AG04450 (cell line): ENCODE measurements at regions not wholly inside any gene's neighbourhood (a gene's known extent, or its start where the extent isn't known, plus 50 kb on each side); places are given as distances from the start of the nearest gene placed in this dataset.

Experiments used
- CTCF ChIA-PET: fragments of 300-600, 350-600 bp; formaldehyde crosslinking; extraction: SDS; loops from one replicate; lab custom pipeline; 2022; ENCODE audit warnings: antibody characterized with exemption, inconsistent platforms; lab: Charles Lee
- POLR2A ChIA-PET: fragments of 350-600 bp; formaldehyde crosslinking; extraction: SDS; loops from one replicate; lab custom pipeline; 2021; ENCODE audit warnings: antibody characterized with exemption, inconsistent platforms; lab: Yijun Ruan, JAX
- DNase-seq: peaks from one replicate; pipeline ENCODE4 v3.0.0-alpha.2; 2011; ENCODE audit warnings: low read depth, low spot score
- H3K27ac ChIP-seq: one replicate; pipeline ENCODE4 v1.5.1; 2012; ENCODE audit warnings: low read depth, low read length, control low read depth
- H3K27me3 ChIP-seq: one replicate; pipeline ENCODE4 v1.6.0; 2012; ENCODE audit warnings: low read length; ENCODE audit not compliant: control insufficient read depth, insufficient read depth
- H3K4me3 ChIP-seq: 2 replicates; pipeline ENCODE4 v1.5.1; 2011; ENCODE audit warnings: mild to moderate bottlenecking, low read depth, low read length, control low read depth
- H3K9me3 ChIP-seq: 2 replicates; pipeline ENCODE4 v1.5.1; 2012; ENCODE audit warnings: low read length; ENCODE audit not compliant: control insufficient read depth, insufficient read depth
- CTCF ChIP-seq: IDR thresholded peaks from 2 replicates; pipeline ENCODE4 v1.5.1; 2011; ENCODE audit warnings: low read depth, low read length, control low read depth, inconsistent platforms

- POLR2A ChIA-PET: no interaction called here
- no peak overlapping the region for H3K27ac ChIP-seq
- no peak for DNase-seq
- H3K27me3 ChIP-seq: no peaks in the 10 kb centered on the region
- CTCF ChIA-PET: no interaction called here
- no peak overlapping the region for H3K4me3 ChIP-seq
- no peaks in the 10 kb centered on the region for H3K9me3 ChIP-seq
- TF ChIP-seq CTCF: no peak
These were observed 284.4 kb upstream of the PHYHIPL start for GRCh38 chr10:58892031-58892531.

- DNase-seq: no peak
- ChIA-PET POLR2A (no interaction called here), CTCF (interaction anchor here (0.6 kb wide), 1 partner anchor 704 kb away, joined by 3 read pairs; no protein-coding TSS in a partner anchor)
- Histone ChIP-seq H3K4me3 (no peak overlapping the region), H3K9me3 (no peaks in the 10 kb centered on the region), H3K27me3 (no peaks in the 10 kb centered on the region), H3K27ac (no peak overlapping the region)
- no peak for TF ChIP-seq CTCF
These were observed 281.5 kb upstream of the PHYHIPL start for GRCh38 chr10:58894929-58895328.

GRCh38 chr10:58896229-58896628 lies 280.2 kb upstream of the PHYHIPL start:
- H3K27ac ChIP-seq: no peak overlapping the region
- ChIA-PET POLR2A (no interaction called here), CTCF (no interaction called here)
- no peak for TF ChIP-seq CTCF
- no peaks in the 10 kb centered on the region for H3K27me3 ChIP-seq
- no peak overlapping the region for H3K4me3 ChIP-seq
- no peak for DNase-seq
- no peaks in the 10 kb centered on the region for H3K9me3 ChIP-seq

- Histone ChIP-seq H3K4me3 (no peak overlapping the region), H3K27ac (no peak overlapping the region), H3K9me3 (no peaks in the 10 kb centered on the region), H3K27me3 (peaks cover 2% of the 10 kb centered on the region)
- no peak for TF ChIP-seq CTCF
- DNase-seq: no peak
- POLR2A ChIA-PET: no interaction called here
- CTCF ChIA-PET: no interaction called here
These were observed 279.2 kb upstream of the PHYHIPL start for GRCh38 chr10:58897236-58897635.

GRCh38 chr10:58897708-58898107 lies 278.7 kb upstream of the PHYHIPL start:
- Histone ChIP-seq H3K27me3 (peaks cover 2% of the 10 kb centered on the region), H3K9me3 (no peaks in the 10 kb centered on the region), H3K27ac (no peak overlapping the region), H3K4me3 (no peak overlapping the region)
- POLR2A ChIA-PET: no interaction called here
- CTCF ChIA-PET: no interaction called here
- TF ChIP-seq CTCF: no peak
- DNase-seq: no peak
